Natural killer cell (primary cell): ENCODE measurements at regions not wholly inside any gene's neighbourhood (a gene's known extent, or its start where the extent isn't known, plus 50 kb on each side); places are given as distances from the start of the nearest gene placed in this dataset.
"Not testable (repeated sequence)": the region's sequence is repeated elsewhere in the genome, so short reads cannot be mapped to it uniquely, and the experiment has no call there.

Source experiments
- ATAC-seq, 3 donors: fragments of 150-1000 bp in 2 of 3; fragments of 200-7000 bp in 1 of 3; cut with Tn5 transposase; 1 replicate in 1 of 3; 2 replicates in 2 of 3; pipeline ENCODE4 v1.10.0; 2021; ENCODE audit warnings: mild to moderate bottlenecking in 2 of 3, moderate library complexity in 2 of 3
- DNase-seq, 2 donors: peaks; one replicate each; pipeline versions ENCODE4 v3.0.0 to v3.0.0-alpha.2; 2013 to 2021; ENCODE audit warnings: mixed read lengths in 1 of 2
- H3K27ac ChIP-seq: one replicate; pipeline ENCODE4 v1.5.1; 2013; ENCODE audit warnings: mild to moderate bottlenecking, low read length
- H3K27me3 ChIP-seq: one replicate; pipeline ENCODE4 v1.6.1; 2013; ENCODE audit warnings: low read length; ENCODE audit not compliant: control insufficient read depth, insufficient read depth
- H3K36me3 ChIP-seq: one replicate; pipeline ENCODE4 v1.6.1; 2013; ENCODE audit warnings: low read length; ENCODE audit not compliant: control insufficient read depth, insufficient read depth
- H3K4me1 ChIP-seq: one replicate; pipeline ENCODE4 v1.6.1; 2013; ENCODE audit warnings: low read length; ENCODE audit not compliant: control insufficient read depth, insufficient read depth
- H3K4me3 ChIP-seq: one replicate; pipeline ENCODE4 v1.5.1; 2013; ENCODE audit warnings: low read length
- H3K9me3 ChIP-seq: one replicate; pipeline ENCODE4 v1.6.1; 2013; ENCODE audit warnings: low read length; ENCODE audit not compliant: control insufficient read depth, insufficient read depth
- H3K27ac Mint-ChIP-seq, 2 donors: one replicate each; pipeline ENCODE4 v1.8.0; 2022; ENCODE audit warnings: mild to moderate bottlenecking in 2 of 2, mixed read lengths in 2 of 2, moderate library complexity in 1 of 2
- H3K27me3 Mint-ChIP-seq, 2 donors: one replicate each; pipeline ENCODE4 v1.8.0; 2022; ENCODE audit warnings: low read depth in 2 of 2, mixed read lengths in 2 of 2
- H3K36me3 Mint-ChIP-seq: one replicate; pipeline ENCODE4 v1.8.0; 2022; ENCODE audit warnings: mixed read lengths
- H3K4me1 Mint-ChIP-seq, 2 donors: one replicate each; pipeline ENCODE4 v1.8.0; 2022; ENCODE audit warnings: mixed read lengths in 2 of 2
- H3K4me3 Mint-ChIP-seq: one replicate; pipeline ENCODE4 v1.8.0; 2022; ENCODE audit warnings: mild to moderate bottlenecking, moderate library complexity, mixed read lengths
- H3K9me3 Mint-ChIP-seq, 2 donors: one replicate each; pipeline ENCODE4 v1.8.0; 2022; ENCODE audit warnings: mixed read lengths in 2 of 2
- CTCF ChIP-seq: fragments of 200-600 bp; IDR thresholded peaks from one replicate; pipeline ENCODE4 v1.8.0; 2022; ENCODE audit warnings: antibody characterized with exemption
- WGBS: methylation state at CpG from one replicate; pipeline ENCODE4 v1.1.7; 2013; ENCODE audit warnings: missing lambda C conversion rate; ENCODE audit not compliant: insufficient coverage; 5-methylcytosine and 5-hydroxymethylcytosine counted together
- intact Hi-C: fragments of 100-400 bp; cut with micrococcal nuclease; formaldehyde crosslinking; loops from one replicate; pipeline ENCODE4 v1.14.2; 2022

DNA sequence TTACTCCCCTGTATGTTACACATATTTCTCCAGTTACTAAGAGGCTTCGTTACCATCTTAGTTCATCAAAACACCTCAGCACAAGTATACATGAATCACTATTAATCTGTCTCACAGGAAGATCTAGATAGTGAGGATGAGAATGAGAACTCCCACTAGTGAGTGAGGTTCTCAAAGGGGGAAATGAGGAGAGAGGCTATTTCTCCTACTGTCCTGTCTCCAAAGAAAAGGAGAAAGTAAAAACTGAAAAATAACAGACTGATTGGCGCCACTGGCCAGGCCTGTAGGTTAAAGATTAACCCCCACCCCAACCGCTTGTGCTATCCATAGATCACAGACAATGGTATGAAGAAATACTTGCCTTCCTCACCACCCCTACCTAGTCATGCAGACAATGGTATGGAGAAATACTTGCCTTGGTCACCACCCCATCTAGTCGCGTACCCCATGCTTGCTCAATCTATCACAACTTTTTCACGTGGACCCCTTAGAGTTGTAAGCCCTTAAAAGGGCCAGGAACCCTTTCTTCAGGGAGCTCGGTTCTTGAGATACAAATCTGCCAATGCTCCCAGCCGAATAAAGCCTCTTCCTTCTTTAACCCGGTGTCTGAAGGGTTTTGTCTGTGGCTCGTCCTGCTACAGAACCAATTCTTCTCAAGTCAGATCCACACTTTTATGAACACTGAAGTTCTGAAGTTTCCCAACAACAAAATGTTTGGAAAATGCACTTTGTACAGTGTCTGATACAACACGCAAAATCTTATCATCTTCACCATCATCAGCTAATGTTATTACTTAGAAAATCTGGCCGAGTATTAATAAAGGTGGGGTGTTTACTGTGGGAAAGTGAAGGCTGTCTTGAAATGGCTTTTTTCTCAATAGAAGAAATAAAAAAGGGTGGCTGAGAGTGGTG lies 598.1 kb downstream of the UQCRFS1 start:
- Histone ChIP-seq H3K9me3 (peaks cover 22% of the 10 kb centered on the region), H3K4me3 (no peak overlapping the region), H3K4me1 (no peaks in the 10 kb centered on the region), H3K27me3 (no peaks in the 10 kb centered on the region), H3K36me3 (no peaks in the 10 kb centered on the region), H3K27ac (no peak overlapping the region)
- H3K36me3 Mint-ChIP-seq, result peaks cover 15% of the 10 kb centered on the region
- no peak overlapping the region for H3K4me3 Mint-ChIP-seq
- no peaks in the 10 kb centered on the region for H3K4me1 Mint-ChIP-seq
- no peaks in the 10 kb centered on the region for H3K27me3 Mint-ChIP-seq
- WGBS, result 90% methylated on average over 10 of the region's 12 CpGs
- intact Hi-C loops, result no loop called here
- peaks cover 2 to 4% of the 10 kb centered on the region in 2 donors for H3K9me3 Mint-ChIP-seq
- TF ChIP-seq CTCF, result no peak
- no peak for ATAC-seq
- H3K27ac Mint-ChIP-seq, result no peak overlapping the region
- DNase-seq, result no peak

- Mint-ChIP-seq H3K36me3 (peaks cover 15% of the 10 kb centered on the region), H3K9me3 (peaks cover 2 to 4% of the 10 kb centered on the region in 2 donors), H3K4me1 (no peaks in the 10 kb centered on the region), H3K27ac (no peak overlapping the region), H3K4me3 (no peak overlapping the region), H3K27me3 (no peaks in the 10 kb centered on the region)
- Histone ChIP-seq H3K27ac (no peak overlapping the region), H3K4me3 (no peak overlapping the region), H3K4me1 (no peaks in the 10 kb centered on the region), H3K36me3 (no peaks in the 10 kb centered on the region), H3K27me3 (no peaks in the 10 kb centered on the region), H3K9me3 (peaks cover 22% of the 10 kb centered on the region)
- ATAC-seq, result no peak
- DNase-seq, result no peak
- TF ChIP-seq CTCF, result no peak
- intact Hi-C loops, result no loop called here
- WGBS, result 89% methylated on average over 5 of the region's 8 CpGs
Observed at GRCh38 chr19:28612275-28612769, 600.6 kb downstream of the UQCRFS1 start.

- intact Hi-C loops, H3K27me3 ChIP-seq, H3K4me1 ChIP-seq, H3K36me3 ChIP-seq, H3K9me3 Mint-ChIP-seq, H3K27ac ChIP-seq, H3K27me3 Mint-ChIP-seq, H3K27ac Mint-ChIP-seq, H3K4me3 Mint-ChIP-seq, H3K4me3 ChIP-seq, H3K4me1 Mint-ChIP-seq, DNase-seq, ATAC-seq: not testable (repeated sequence)
- peaks cover 31% of the 10 kb centered on the region for H3K9me3 ChIP-seq
- 95% methylated on average over 7 of the region's 8 CpGs for WGBS
- peaks cover 15% of the 10 kb centered on the region for H3K36me3 Mint-ChIP-seq
Observed at GRCh38 chr19:28611227-28611914, 601.6 kb downstream of the UQCRFS1 start.

DNA sequence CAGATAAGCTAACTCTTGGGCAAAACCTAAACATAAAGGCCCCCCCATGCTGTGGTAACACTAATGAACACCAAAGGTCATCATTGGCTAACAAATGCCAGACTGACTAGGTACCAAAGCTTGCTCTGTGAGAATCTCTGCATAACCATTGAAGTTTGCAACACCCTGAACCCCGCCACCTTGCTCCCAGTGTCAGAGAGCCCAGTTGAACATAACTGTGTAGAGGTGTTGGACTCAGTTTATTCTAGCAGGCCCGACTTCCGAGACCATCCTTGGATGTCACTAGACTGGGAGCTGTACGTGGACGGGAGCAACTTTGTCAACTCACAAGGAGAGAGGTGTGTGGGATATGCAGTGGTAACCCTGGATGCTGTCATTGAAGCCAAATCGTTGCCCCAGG lies 602.2 kb downstream of the UQCRFS1 start:
- H3K27me3 Mint-ChIP-seq, result no peaks in the 10 kb centered on the region
- H3K4me3 Mint-ChIP-seq, result no peak overlapping the region
- no peak for TF ChIP-seq CTCF
- H3K27me3 ChIP-seq, result no peaks in the 10 kb centered on the region
- WGBS, result 88% methylated on average over 6 of the region's 6 CpGs
- DNase-seq (no peak), ATAC-seq (no peak)
- peaks cover 2 to 4% of the 10 kb centered on the region in 2 donors for H3K9me3 Mint-ChIP-seq
- peaks cover 0 to 4% of the 10 kb centered on the region in 2 donors for H3K4me1 Mint-ChIP-seq
- H3K27ac Mint-ChIP-seq, result no peak overlapping the region
- H3K36me3 Mint-ChIP-seq, result peaks cover 15% of the 10 kb centered on the region
- intact Hi-C loops, result no loop called here
- no peak overlapping the region for H3K4me3 ChIP-seq
- no peak overlapping the region for H3K27ac ChIP-seq
- no peaks in the 10 kb centered on the region for H3K4me1 ChIP-seq
- no peaks in the 10 kb centered on the region for H3K36me3 ChIP-seq
- peaks cover 30% of the 10 kb centered on the region for H3K9me3 ChIP-seq
